ENCODE measurements at regions not wholly inside any gene's neighbourhood (a gene's known extent, or its start where the extent isn't known, plus 50 kb on each side); places are given as distances from the start of the nearest gene placed in this dataset.

DNA sequence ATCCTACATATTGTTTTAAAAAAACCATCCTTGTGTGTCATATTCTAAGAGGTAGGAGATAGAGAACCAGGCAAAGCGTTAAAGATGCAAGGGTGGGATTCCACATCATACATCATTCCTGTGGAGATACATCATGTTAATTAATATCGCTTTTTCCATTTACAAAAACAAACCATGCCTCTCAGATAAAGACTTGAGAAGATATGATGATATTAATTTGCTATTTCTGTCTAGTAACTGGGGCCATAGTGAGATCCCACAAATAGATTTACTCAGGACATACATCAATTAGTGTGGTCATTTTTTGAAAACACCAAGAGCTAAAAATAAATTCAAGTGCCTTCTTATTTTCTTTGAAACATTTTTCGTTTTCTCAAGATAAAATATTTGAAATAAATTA, 165.4 kb upstream of the TARS1 start:
- TF ChIP-seq, protein P1, sequence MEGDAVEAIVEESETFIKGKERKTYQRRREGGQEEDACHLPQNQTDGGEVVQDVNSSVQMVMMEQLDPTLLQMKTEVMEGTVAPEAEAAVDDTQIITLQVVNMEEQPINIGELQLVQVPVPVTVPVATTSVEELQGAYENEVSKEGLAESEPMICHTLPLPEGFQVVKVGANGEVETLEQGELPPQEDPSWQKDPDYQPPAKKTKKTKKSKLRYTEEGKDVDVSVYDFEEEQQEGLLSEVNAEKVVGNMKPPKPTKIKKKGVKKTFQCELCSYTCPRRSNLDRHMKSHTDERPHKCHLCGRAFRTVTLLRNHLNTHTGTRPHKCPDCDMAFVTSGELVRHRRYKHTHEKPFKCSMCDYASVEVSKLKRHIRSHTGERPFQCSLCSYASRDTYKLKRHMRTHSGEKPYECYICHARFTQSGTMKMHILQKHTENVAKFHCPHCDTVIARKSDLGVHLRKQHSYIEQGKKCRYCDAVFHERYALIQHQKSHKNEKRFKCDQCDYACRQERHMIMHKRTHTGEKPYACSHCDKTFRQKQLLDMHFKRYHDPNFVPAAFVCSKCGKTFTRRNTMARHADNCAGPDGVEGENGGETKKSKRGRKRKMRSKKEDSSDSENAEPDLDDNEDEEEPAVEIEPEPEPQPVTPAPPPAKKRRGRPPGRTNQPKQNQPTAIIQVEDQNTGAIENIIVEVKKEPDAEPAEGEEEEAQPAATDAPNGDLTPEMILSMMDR (IDR thresholded peaks at IDR 0.05; ENCODE audit: borderline replicate concordance, extremely low read depth, low read length, poor library complexity, severe bottlenecking) = no peak
- no peak for TF ChIP-seq EZH2 (IDR thresholded peaks at IDR 0.05; ENCODE audit: borderline replicate concordance, low read depth, low read length, severe bottlenecking)
